Uterus (tissue), 2 donors: ENCODE measurements at regions not wholly inside any gene's neighbourhood (a gene's known extent, or its start where the extent isn't known, plus 50 kb on each side); places are given as distances from the start of the nearest gene placed in this dataset.

Experiments
- CTCF ChIP-seq, 4 experiments: fragments of 200-600 bp in 2 of 4; fragments of 450-650 bp in 2 of 4; sonication (generic) in 2 of 4; IDR thresholded peaks; one replicate each; pipeline ENCODE4 v1.5.1; 2016 to 2019; ENCODE audit warnings: antibody characterized with exemption in 4 of 4, mild to moderate bottlenecking in 2 of 4, moderate library complexity in 1 of 4
- POLR2A ChIP-seq, 2 donors: fragments of 450-650 bp; IDR thresholded peaks; one replicate each; pipeline ENCODE4 v1.6.1; 2016; ENCODE audit warnings: antibody characterized with exemption in 2 of 2, mild to moderate bottlenecking in 1 of 2, moderate library complexity in 1 of 2

GRCh38 chr4:141349236-141349635, 128.5 kb downstream of the ZNF330 start:
- TF ChIP-seq POLR2A (IDR thresholded peaks at IDR 0.05) (no peak), CTCF (IDR thresholded peaks at IDR 0.05) (no peak)
